ENCODE measurements at regions not wholly inside any gene's neighbourhood (a gene's known extent, or its start where the extent isn't known, plus 50 kb on each side); places are given as distances from the start of the nearest gene placed in this dataset.

- Histone ChIP-seq H3K9me3 (no peaks in the 10 kb centered on the region), H3K4me3 (no peak overlapping the region), H3K4me1 (no peaks in the 10 kb centered on the region), H3K27ac (no peak overlapping the region), H3K27me3 (no peaks in the 10 kb centered on the region), H3K36me3 (ENCODE audit: low read depth, missing control alignments) (no peaks in the 10 kb centered on the region)
- 90 to 95% methylated on average over 3 of the region's 3 CpGs for WGBS, 2 donors
- TF ChIP-seq CTCF (IDR thresholded peaks at IDR 0.05) (no peak), POLR2A (IDR thresholded peaks at IDR 0.05) (no peak)
- intact Hi-C loops (cut with DNase I; ENCODE audit: low total_unique reads), result no loop called here
- no peak for DNase-seq
These were observed 52.8 kb upstream of the THUMPD3 start for GRCh38 chr3:9310043-9310442.

GRCh38 chr3:9311228-9311627 is 51.6 kb upstream of the THUMPD3 start:
- no peak for TF ChIP-seq CTCF (IDR thresholded peaks at IDR 0.05)
- TF ChIP-seq POLR2A (IDR thresholded peaks at IDR 0.05), result no peak
- Histone ChIP-seq H3K4me3 (no peak overlapping the region), H3K9me3 (no peaks in the 10 kb centered on the region), H3K27me3 (no peaks in the 10 kb centered on the region), H3K27ac (no peak overlapping the region), H3K4me1 (no peaks in the 10 kb centered on the region), H3K36me3 (ENCODE audit: low read depth, missing control alignments) (no peaks in the 10 kb centered on the region)
- DNase-seq, result no peak
- intact Hi-C loops (cut with DNase I; ENCODE audit: low total_unique reads), result no loop called here
- 85 to 93% methylated on average over 6 of the region's 6 CpGs for WGBS, 2 donors

All from testis (tissue), 2 donors.